CD14-positive monocyte (primary cell): ENCODE measurements at regions not wholly inside any gene's neighbourhood (a gene's known extent, or its start where the extent isn't known, plus 50 kb on each side); places are given as distances from the start of the nearest gene placed in this dataset.

Experiments used
- DNase-seq, 3 donors: peaks; one replicate each; pipeline ENCODE4 v3.0.0-alpha.2; 2011 to 2022
- H2AFZ ChIP-seq: 2 replicates; pipeline ENCODE4 v1.6.0; 2012; ENCODE audit warnings: mild to moderate bottlenecking, low read depth, low read length, inconsistent platforms; ENCODE audit not compliant: insufficient read depth, poor library complexity, severe bottlenecking
- H3K27ac ChIP-seq, 2 donors: 1 replicate in 1 of 2; 2 replicates in 1 of 2; pipeline ENCODE4 v1.5.1; 2012 to 2013; ENCODE audit warnings: low read length in 2 of 2, control low read depth in 1 of 2, inconsistent platforms in 1 of 2, low read depth in 1 of 2, mild to moderate bottlenecking in 1 of 2
- H3K27me3 ChIP-seq, 2 donors: one replicate each; pipeline versions ENCODE4 v1.6.0 to v1.6.1; 2011 to 2013; ENCODE audit warnings: low read length in 2 of 2; ENCODE audit not compliant: control insufficient read depth in 2 of 2, insufficient read depth in 2 of 2
- H3K36me3 ChIP-seq, 2 donors: replicated peaks in 1 of 2; 1 replicate in 1 of 2; 2 replicates in 1 of 2; pipeline versions ENCODE4 v1.5.1 to v1.6.1; 2012 to 2013; ENCODE audit warnings: low read length in 2 of 2, control low read depth in 1 of 2, inconsistent platforms in 1 of 2, mild to moderate bottlenecking in 1 of 2; ENCODE audit not compliant: insufficient read depth in 2 of 2, control insufficient read depth in 1 of 2
- H3K4me1 ChIP-seq, 2 donors: 1 replicate in 1 of 2; 2 replicates in 1 of 2; pipeline versions ENCODE4 v1.5.1 to v1.6.1; 2012 to 2013; ENCODE audit warnings: low read length in 2 of 2, control low read depth in 1 of 2, inconsistent platforms in 1 of 2, mild to moderate bottlenecking in 1 of 2, moderate library complexity in 1 of 2; ENCODE audit not compliant: insufficient read depth in 2 of 2, control insufficient read depth in 1 of 2
- H3K4me2 ChIP-seq: replicated peaks from 2 replicates; pipeline ENCODE3; 2012; ENCODE audit warnings: low read length, moderate library complexity, mild to moderate bottlenecking; ENCODE audit not compliant: poor library complexity, severe bottlenecking; ENCODE audit errors: extremely low read depth
- H3K4me3 ChIP-seq, 3 experiments: fragments of 200-600 bp in 1 of 3; sonication (generic) in 1 of 3; replicated peaks in 1 of 3; 1 replicate in 2 of 3; 2 replicates in 1 of 3; pipeline ENCODE4 v1.5.1; 2011 to 2013; ENCODE audit warnings: low read length in 3 of 3, mild to moderate bottlenecking in 3 of 3, control low read depth in 2 of 3, low read depth in 2 of 3, inconsistent platforms in 1 of 3, moderate library complexity in 1 of 3
- H3K79me2 ChIP-seq: 2 replicates; pipeline ENCODE4 v1.6.0; 2012; ENCODE audit warnings: mild to moderate bottlenecking, control low read depth, inconsistent platforms, low read length, moderate library complexity; ENCODE audit not compliant: insufficient read depth
- H3K9ac ChIP-seq: 2 replicates; pipeline ENCODE4 v1.6.0; 2017; ENCODE audit warnings: low read length, mild to moderate bottlenecking; ENCODE audit not compliant: insufficient read depth, poor library complexity, severe bottlenecking
- H3K9me3 ChIP-seq, 2 donors: replicated peaks in 1 of 2; 1 replicate in 1 of 2; 2 replicates in 1 of 2; pipeline versions ENCODE4 v1.5.1 to v1.6.1; 2012 to 2013; ENCODE audit warnings: low read length in 2 of 2, control low read depth in 1 of 2; ENCODE audit not compliant: control insufficient read depth in 1 of 2, insufficient read depth in 1 of 2
- H4K20me1 ChIP-seq: 2 replicates; pipeline ENCODE4 v1.6.0; 2012; ENCODE audit warnings: mild to moderate bottlenecking, low read length, control low read depth, moderate library complexity; ENCODE audit not compliant: insufficient read depth
- H3K27ac Mint-ChIP-seq, 7 donors: one replicate each; pipeline ENCODE4 v1.8.0; 2020; ENCODE audit warnings: mild to moderate bottlenecking in 7 of 7, mixed read lengths in 7 of 7, moderate library complexity in 6 of 7, inconsistent platforms in 2 of 7
- H3K27me3 Mint-ChIP-seq, 3 donors: one replicate each; pipeline ENCODE4 v1.8.0; 2021 to 2022; ENCODE audit warnings: low read depth in 3 of 3, mild to moderate bottlenecking in 3 of 3, mixed read lengths in 3 of 3, moderate library complexity in 3 of 3, inconsistent platforms in 1 of 3
- H3K36me3 Mint-ChIP-seq, 2 donors: one replicate each; pipeline ENCODE4 v1.8.0; 2020; ENCODE audit warnings: mixed read lengths in 2 of 2, inconsistent platforms in 1 of 2, mild to moderate bottlenecking in 1 of 2
- H3K4me1 Mint-ChIP-seq: one replicate; pipeline ENCODE4 v1.8.0; 2020; ENCODE audit warnings: mild to moderate bottlenecking, mixed read lengths
- H3K4me3 Mint-ChIP-seq, 2 donors: one replicate each; pipeline ENCODE4 v1.8.0; 2020; ENCODE audit warnings: mild to moderate bottlenecking in 2 of 2, mixed read lengths in 2 of 2, moderate library complexity in 1 of 2
- H3K9me3 Mint-ChIP-seq, 7 donors: one replicate each; pipeline ENCODE4 v1.8.0; 2020 to 2022; ENCODE audit warnings: mixed read lengths in 7 of 7, mild to moderate bottlenecking in 6 of 7, moderate library complexity in 6 of 7, inconsistent platforms in 2 of 7
- WGBS: methylation state at CpG from one replicate; pipeline ENCODE4 v1.1.5; 2013; ENCODE audit warnings: missing lambda C conversion rate; ENCODE audit not compliant: insufficient coverage; 5-methylcytosine and 5-hydroxymethylcytosine counted together
- intact Hi-C, 2 donors: fragments of 100-400 bp; cut with micrococcal nuclease; formaldehyde crosslinking; loops; one replicate each; pipeline versions ENCODE4 v1.15.0 to v1.15.1; 2023
- TF ChIP-seq, protein P1 (sequence below): fragments of 200-600 bp; IDR thresholded peaks from one replicate; pipeline ENCODE4 v1.8.0; 2022; ENCODE audit warnings: antibody characterized with exemption, mild to moderate bottlenecking

DNA sequence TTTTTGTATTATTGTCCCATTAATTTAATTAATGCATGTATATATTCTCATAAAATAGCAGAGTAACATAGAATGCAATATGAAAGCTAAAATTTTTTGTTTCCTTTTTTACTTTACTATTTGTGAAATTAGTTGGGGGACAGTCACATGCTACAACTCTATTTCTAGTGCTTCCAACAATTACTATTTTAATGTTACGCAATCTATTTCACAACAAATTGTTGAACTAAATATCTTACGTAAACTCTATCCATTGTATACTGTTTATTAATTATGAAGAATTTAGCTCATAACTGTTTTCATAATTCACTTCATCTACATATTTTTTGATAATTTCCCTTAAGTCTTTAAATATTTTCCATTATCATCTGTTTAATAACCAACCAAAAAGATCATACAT, 1685.4 kb upstream of the CDH6 start:
- TF ChIP-seq, protein P1, sequence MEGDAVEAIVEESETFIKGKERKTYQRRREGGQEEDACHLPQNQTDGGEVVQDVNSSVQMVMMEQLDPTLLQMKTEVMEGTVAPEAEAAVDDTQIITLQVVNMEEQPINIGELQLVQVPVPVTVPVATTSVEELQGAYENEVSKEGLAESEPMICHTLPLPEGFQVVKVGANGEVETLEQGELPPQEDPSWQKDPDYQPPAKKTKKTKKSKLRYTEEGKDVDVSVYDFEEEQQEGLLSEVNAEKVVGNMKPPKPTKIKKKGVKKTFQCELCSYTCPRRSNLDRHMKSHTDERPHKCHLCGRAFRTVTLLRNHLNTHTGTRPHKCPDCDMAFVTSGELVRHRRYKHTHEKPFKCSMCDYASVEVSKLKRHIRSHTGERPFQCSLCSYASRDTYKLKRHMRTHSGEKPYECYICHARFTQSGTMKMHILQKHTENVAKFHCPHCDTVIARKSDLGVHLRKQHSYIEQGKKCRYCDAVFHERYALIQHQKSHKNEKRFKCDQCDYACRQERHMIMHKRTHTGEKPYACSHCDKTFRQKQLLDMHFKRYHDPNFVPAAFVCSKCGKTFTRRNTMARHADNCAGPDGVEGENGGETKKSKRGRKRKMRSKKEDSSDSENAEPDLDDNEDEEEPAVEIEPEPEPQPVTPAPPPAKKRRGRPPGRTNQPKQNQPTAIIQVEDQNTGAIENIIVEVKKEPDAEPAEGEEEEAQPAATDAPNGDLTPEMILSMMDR: no peak
- Mint-ChIP-seq H3K27ac (no peak overlapping the region), H3K4me1 (no peaks in the 10 kb centered on the region), H3K36me3 (no peaks in the 10 kb centered on the region), H3K27me3 (no peaks in the 10 kb centered on the region), H3K4me3 (no peak overlapping the region), H3K9me3 (peaks cover 0 to 11% (median 0%) of the 10 kb centered on the region in 7 donors)
- WGBS: no CpG with 5 or more reads among the region's 2 CpGs
- Histone ChIP-seq H3K4me3 (no peak overlapping the region), H3K9ac (no peak overlapping the region), H4K20me1 (no peaks in the 10 kb centered on the region), H3K4me1 (no peaks in the 10 kb centered on the region), H3K36me3 (no peaks in the 10 kb centered on the region), H3K9me3 (peaks cover 0 to 2% of the 10 kb centered on the region in 2 donors), H3K79me2 (no peaks in the 10 kb centered on the region), H2AFZ (no peak overlapping the region), H3K27me3 (no peaks in the 10 kb centered on the region), H3K4me2 (no peak overlapping the region), H3K27ac (no peak overlapping the region)
- no peak for DNase-seq
- intact Hi-C loops: no loop called here

DNA sequence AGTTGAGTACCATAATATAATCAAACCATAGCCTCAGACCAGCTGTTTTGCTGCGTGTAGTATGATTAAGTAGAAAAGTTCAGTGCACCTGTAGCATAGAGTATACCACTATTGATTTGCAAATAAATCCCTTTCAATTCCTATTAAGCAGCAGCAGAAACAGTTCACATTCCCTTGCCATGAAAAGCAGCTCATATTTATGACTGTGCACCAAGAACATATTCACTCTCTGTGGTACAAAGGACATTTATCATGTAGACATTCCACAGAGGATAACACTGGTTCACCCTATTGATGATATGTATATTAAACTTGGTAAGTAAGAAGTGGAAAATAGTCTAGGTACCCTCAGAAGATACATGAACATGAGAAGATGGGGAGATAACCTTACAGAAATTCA, 1689.1 kb upstream of the CDH6 start:
- Mint-ChIP-seq H3K4me3 (no peak overlapping the region), H3K4me1 (no peaks in the 10 kb centered on the region), H3K27ac (no peak overlapping the region), H3K27me3 (no peaks in the 10 kb centered on the region), H3K9me3 (peaks cover 1 to 9% (median 7%) of the 10 kb centered on the region in 7 donors), H3K36me3 (no peaks in the 10 kb centered on the region)
- no peak overlapping the region for H3K9ac ChIP-seq
- no peaks in the 10 kb centered on the region for H4K20me1 ChIP-seq
- H3K27ac ChIP-seq: no peak overlapping the region
- no peaks in the 10 kb centered on the region for H3K4me1 ChIP-seq
- no peaks in the 10 kb centered on the region for H3K36me3 ChIP-seq
- intact Hi-C loops: no loop called here
- no peaks in the 10 kb centered on the region for H3K27me3 ChIP-seq
- peaks cover under 1 to 8% of the 10 kb centered on the region in 2 donors for H3K9me3 ChIP-seq
- WGBS: no CpG with 5 or more reads among the region's 1 CpG
- DNase-seq: no peak
- no peak overlapping the region for H3K4me3 ChIP-seq
- no peaks in the 10 kb centered on the region for H3K79me2 ChIP-seq
- H2AFZ ChIP-seq: no peak overlapping the region
- H3K4me2 ChIP-seq: no peak overlapping the region
- TF ChIP-seq, protein P1: no peak
